Embryonic facial prominence (tissue), 1 donor: ENCODE measurements at regions not wholly inside any gene's neighbourhood (a gene's known extent, or its start where the extent isn't known, plus 50 kb on each side); places are given as distances from the start of the nearest gene placed in this dataset.

Experiments used
- DNase-seq: peaks from one replicate; pipeline ENCODE4 v3.0.0-alpha.2; 2016; ENCODE audit errors: extremely low spot score

DNA sequence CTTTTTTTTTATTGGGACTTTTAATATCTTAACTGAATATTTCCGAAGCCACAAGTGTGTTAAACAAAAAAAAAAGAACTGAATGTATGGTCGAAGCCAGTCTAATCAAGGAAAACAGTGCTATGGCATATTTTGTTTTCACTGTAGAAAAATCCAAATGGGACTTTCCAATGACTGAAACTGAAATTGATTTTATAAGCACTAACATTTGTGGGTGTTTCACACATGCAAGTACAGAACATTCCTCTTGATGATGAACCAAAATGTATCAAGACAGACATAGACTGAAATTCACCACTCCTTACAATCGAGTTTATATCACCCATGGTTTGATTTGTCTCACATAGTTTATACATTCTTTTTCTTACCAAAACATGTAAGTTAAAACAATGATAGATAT lies 1026.8 kb downstream of the CDH18 start:
- DNase-seq, result no peak

DNA sequence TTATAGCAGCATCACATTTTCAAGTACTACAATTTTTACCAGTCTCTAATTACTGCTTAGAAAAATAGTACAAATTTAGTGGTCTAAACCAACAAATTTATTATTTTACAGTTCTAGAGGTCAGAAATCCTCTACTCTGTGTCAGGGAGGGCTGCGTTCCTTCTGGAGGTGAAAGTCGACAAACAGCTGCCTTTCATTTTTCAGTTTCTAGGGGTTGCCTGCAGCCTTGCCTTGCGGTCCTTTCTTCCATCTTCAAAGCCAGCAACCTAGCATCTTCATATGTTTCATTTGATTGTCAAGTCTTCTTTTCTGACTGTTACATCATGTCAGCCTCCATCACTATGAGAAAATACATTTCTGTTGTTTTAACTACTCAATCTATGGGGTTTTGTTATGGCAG lies 1022.1 kb downstream of the CDH18 start:
- DNase-seq, result no peak

DNA sequence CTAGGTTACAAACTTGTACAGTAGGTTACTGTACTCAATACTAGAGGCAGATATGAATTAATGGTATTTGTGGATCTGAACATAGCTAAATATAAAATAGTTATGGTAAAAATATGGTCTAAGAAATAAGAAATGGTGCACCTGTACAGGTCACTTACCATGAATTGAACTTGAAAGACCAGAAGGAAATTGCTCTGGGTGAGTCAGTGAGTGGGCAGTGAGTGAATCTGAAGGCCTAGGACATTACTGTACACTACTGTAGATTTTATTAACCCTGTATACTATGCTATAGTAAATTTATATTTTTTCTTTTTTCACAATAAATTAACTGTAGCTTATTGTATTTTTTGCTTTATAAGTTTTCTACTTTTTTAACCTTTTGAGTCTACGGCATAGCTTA lies 1020.4 kb downstream of the CDH18 start:
- no peak for DNase-seq

DNA sequence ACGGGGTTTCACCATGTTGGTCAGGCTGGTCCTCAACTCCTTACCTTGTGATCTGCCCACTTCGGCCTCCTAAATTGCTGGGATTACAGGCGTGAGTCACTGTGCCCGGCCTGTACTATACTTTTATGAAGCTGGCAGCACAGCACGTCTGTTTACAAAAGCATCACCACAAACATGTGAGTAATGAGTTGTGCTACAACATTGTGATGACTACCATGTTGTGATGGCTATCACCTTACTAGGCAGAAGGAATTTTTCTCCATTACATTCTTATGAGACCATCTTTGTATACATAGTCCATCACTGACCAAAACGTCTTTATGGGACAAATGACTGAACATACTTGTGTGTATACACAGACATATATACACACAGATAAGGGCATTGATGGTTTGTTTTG lies 1019.0 kb downstream of the CDH18 start:
- DNase-seq, result no peak

DNA sequence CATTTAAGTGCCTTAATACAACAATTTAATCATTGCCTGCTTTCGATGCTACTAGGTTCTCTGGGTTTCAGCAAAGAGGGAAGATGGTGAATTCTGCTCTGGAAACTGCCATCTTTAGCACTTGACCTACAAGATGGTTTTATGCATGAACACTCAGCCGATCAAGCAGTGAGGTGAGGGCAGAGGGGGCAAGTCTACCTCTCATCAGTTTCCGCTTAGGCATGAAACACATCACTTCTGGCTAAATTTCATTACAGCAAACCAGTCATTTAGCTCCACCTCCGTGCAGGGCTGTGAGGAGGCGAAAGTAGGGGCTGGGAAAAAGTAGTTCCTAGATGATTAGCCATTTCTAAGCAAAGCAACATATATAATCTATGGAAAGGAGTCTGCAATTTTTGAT lies 1018.0 kb downstream of the CDH18 start:
- DNase-seq, result no peak

DNA sequence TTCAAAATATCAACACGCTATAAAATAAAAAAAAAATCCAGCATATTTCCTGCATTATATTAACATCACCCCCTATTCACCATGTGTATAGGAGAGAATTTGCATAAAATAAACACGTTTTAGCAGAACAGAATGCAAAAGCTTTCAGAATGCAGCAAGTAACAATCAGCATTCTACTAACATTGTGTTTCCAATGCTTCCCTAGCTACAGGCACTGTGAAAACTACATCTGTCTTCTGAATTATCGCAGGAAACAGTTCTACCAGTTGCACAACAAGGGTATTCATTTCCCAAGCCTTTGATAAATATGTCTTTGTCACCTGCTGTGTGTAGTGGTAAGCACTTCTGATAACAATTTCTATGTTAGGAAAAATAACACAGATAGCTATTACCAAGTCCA lies 1015.8 kb downstream of the CDH18 start:
- no peak for DNase-seq

DNA sequence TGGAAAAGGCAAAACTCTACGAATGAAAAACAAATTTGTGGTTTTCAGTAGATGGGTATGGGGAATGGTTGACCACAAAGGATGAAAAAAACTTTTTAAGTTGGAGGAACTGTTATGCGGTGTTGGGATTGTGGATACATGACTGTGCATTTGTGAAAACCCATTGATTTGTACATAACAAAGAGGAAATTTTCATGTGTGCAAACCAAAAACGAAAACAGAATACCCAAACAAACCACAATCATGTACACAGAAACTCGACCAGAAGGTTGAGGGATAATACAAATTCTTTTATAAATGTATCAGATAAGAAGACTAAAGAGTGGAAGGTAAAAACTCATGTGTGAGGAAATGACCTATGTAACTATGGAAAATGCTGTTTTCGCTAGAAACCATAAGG lies 1012.4 kb downstream of the CDH18 start:
- no peak for DNase-seq

DNA sequence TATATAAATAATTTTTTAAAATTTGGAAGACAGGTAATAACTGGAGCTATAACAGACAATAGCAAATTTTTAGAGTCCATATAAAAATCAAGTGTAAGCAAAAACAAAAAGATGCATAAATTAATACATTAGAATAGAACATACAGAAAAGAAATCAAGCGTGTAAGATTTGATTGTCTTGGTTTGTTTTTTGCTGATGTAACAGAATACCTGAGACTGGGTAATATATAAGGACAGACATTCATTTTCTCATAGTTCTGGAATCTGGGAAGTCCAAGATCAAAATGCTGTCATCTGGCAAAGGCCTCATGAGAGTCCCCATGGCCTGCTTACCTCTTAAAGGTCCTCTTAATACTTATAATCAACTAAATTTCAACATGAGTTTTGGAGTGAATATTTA lies 1010.1 kb downstream of the CDH18 start:
- DNase-seq, result no peak

DNA sequence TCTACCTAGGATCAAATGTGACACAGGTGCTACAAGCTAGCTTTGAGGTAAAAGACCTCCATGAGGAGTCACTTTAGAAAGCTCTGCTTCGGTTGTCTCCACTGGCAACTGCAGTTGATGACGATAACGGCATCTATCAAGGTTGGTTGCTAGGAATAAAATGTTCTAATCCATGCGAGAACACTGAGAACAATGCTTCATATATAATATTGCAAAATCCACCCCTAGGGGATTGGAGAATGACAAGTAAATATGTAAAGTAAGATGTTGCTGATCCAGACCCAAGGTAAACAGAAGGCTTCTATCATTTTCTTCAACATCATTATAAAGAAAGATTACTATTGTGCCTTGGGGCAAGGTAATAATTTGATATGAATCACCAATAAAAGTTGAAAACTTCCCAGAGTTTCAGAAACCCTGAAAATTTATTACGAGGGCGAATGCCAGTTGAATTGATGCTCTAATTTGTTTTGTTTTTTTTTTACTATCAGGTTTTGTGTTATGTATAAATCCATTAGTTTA lies 1003.4 kb downstream of the CDH18 start:
- no peak for DNase-seq

DNA sequence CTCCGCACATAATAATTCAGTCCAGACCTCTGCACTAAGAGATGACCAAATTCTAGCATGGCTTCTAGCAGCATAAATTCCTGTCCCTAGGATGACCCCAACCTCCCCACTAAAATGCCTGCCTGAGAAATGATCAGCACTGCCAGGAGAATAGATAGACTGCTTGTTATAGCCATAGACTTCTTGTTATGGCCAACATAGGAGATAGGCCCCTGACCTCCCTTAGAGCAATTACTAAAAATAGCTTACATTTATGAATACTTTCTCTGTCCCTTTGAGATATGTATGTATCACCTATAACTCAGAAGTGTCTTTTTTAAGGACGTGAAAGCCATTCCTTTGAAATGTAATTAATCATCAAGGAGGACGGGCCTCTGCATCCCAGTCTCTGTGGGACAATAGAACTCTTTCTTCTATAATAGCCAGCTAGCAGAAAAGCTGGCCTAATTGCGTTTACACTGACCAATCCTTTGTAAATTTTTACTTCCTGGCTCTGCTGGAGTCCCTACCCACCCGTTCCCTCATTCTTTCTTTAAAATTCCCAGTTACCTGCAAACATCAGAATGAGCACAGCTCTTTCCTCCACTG lies 1002.7 kb downstream of the CDH18 start:
- DNase-seq, result no peak

DNA sequence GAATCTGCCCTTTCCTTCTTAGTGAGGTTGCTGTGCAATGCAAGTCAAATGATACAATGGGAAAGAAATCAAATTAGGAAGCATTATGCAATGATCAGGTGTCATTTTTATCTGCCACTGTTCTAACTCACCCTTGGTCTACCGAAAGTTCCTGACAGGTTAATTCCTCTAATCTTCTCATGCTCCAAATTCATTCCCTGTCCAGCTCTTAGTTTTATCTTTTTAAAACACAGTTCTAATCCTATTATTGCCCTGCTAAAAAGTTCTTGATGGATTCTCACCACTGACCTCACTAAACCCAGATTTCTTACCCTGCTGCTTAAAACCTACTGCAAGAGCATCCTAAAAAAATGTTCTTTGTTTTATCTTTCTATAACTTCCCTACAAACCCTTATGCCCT lies 1000.9 kb downstream of the CDH18 start:
- DNase-seq, result no peak

DNA sequence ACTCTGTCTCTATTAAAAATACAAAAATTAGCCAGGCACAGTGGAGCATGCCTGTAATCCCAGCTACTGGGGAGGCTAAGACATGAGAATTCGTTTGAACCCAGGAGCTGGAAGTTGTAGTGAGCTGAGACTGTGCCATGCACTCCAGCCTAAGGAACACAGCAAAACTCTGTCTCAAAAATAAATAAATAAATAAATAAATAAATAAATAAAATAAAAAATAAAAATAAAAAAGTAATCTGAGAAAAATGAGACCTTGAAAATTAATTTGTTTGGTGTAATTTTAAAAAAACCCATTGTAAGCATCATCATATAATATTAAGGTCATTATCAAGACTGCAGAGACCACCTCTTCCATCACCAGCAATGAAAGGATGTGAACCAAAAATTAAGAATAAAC lies 997.1 kb downstream of the CDH18 start:
- no peak for DNase-seq

DNA sequence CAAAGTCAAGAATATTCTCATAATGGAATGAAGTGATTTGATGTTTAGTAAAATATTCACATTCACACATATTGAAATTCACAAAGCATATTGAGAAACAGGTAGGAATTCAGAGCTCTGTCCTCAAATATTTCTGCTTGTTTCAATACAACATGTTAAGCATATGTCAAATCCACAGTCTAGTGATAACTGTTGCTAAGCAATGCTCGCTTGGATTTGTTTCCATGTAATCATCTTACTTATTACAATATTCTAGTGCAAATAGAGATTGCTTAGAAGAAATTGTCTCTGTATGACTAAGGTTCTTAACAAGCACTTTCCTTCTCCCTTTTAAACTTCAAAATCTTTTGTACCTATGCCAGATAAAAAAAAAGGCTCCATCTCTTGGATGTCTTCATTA lies 995.7 kb downstream of the CDH18 start:
- no peak for DNase-seq

DNA sequence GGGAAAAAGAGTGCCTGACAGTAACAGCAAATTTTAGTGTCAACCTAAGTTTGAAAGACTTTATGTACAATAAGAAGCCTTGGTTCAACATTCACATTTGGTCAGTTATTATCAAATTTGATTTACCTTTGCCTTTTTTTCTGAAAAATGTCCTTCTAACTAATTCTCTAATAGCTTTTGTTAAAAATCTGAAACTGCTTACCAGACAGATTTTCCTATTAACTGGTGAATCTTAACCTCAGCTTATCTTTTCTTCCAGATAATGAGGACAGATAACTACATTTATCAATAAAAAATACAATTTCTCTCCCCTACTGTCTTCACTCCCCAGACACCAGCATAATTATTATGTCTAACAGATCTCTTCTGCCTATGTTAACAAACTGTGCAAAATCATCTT lies 988.5 kb downstream of the CDH18 start:
- DNase-seq, result no peak

DNA sequence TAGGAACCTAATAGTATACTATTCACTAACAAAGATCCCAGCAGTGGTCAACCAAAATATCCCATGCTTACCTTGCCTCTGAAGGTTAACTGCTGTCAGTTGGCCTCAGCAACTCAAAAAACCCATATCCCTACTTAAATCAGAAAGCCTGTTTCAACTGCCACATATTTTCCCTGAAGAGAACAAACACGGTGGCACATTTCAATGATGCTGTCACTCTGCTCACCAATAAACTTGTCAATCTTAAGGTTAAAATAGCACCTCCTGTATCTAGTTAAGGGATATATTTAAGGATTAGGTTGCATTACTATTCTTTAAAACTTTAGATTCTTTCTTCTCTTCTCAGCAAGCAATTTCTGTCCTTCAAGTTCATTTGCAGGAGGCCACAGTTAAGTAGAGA lies 986.9 kb downstream of the CDH18 start:
- DNase-seq, result no peak

DNA sequence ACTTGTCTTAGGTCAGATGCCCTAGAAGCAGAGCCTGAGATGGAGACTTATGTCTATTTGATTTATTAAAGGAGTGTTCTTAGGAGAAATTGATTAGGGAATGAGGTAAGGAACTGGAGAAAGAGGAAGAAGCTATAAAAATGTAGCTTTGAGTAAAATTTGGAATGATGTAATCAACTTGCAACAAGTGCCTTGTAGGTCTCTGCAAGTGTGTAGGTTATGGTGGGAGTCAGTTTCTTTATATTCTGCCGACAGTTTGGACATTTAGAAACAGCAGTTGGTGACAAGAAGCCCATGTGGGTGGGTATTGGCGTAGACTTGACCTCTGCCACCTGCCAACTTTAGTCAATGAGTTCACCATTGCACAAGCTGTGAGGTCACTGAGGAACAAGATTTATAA lies 986.5 kb downstream of the CDH18 start:
- no peak for DNase-seq

DNA sequence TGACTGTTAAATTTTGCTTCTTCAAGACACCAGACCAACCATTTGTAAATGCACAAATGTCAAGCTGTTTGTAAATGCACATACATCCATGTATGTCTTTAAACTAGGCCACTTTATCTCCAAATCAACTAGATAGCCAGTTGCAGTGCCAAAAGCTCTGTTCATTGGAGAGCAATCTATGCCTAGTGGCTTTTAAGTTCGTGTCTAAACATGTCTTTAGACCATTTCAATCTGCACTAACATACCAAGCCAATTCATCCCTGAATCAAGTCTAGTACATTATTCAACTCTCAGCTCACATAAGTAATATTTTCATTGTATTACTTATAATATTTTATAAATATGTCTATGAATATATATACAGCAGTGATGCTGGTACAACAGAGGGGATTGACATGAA lies 985.9 kb downstream of the CDH18 start:
- DNase-seq, result no peak

DNA sequence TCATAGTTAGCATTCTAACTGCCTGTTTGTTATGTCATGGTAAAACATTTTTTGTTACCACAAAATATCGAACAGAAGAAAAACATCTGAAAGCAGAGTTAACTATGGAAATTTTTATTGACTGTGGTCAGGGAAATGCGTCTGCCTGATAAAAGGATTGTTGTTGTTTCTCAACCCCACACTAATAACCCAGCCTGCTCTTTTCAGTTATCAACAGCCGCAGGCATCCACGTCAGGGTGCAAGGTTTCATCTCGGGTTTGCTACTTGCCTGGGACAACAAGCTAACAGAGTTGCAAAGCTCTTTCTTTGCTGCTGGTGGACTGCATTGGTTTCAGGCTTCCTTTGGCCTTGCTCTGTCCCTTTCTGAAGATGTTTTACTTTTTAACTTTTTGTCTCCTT lies 969.2 kb downstream of the CDH18 start:
- no peak for DNase-seq

DNA sequence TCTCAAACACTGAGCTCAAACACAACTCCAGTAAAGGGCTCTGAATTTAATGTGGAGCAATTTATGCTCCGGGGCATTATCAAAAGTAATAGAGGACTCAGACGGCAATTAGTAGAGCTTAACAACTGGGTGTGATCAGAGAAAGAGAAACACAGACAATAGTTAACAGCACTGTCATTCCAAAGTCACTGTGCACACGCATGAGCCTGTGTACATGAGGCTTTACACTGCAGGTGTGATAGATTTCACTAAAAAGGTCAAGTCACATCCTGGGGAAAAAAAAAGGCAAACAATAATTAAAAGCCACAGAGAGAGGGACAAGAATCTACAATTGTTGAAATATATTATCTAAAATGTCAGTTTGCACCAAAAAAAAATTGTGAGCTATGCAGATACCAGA lies 956.5 kb downstream of the CDH18 start:
- no peak for DNase-seq

DNA sequence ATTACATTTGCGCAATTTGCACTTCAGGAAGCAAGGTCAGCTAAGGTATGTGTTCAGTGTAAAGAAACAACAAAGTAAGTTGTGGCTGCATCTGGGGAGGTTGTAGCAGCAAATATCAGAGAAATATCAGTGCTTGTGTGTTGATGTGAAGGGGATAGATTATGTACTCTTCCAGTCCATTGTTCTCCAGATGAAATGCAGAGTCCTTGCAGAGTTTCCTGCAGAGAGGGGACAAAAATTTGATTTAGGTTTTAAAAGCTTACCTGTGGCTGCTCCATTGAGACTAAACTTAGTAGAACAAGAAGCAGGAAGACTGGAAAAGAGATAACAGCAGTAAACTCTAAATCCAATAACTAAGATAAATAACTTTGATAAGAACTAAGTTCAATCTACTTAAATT lies 952.2 kb downstream of the CDH18 start:
- no peak for DNase-seq

DNA sequence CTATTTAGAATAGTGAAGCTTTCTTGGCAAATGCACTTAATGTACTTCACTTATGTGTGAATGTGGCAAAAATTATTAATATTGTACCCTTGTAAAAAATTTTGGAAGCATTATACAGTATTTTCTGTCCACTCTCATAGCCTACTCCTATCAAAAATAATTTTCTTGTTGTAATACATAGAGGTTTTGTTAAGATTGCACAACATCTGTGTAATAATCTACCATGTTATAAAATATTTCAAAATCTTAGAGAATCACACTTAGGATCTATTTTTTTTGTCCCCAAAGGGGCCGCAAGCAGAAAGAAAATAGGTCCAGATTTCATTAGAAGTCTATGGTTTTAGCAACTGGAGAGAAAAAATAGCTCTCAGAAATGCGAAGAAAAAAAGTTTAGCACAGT lies 945.9 kb downstream of the CDH18 start:
- DNase-seq, result no peak

DNA sequence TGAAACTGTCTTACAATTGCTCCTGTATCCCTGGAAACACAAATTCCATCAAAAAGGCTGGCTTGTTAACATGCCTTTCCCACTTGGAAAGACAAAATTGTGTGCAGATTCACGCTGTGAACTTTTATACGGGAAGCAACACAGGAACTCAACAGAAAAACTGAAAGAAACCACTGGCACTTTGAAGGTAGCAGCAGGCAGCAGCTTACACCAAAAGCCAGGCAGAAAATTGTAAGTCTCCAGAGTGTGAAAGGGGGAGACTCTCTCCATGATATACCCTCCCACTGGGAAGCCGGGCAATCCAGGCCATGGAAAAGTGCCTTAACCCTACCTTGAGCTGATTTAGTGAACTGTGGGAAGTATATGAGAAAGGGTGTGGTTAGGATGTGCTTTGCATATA lies 943.7 kb downstream of the CDH18 start:
- DNase-seq, result no peak

DNA sequence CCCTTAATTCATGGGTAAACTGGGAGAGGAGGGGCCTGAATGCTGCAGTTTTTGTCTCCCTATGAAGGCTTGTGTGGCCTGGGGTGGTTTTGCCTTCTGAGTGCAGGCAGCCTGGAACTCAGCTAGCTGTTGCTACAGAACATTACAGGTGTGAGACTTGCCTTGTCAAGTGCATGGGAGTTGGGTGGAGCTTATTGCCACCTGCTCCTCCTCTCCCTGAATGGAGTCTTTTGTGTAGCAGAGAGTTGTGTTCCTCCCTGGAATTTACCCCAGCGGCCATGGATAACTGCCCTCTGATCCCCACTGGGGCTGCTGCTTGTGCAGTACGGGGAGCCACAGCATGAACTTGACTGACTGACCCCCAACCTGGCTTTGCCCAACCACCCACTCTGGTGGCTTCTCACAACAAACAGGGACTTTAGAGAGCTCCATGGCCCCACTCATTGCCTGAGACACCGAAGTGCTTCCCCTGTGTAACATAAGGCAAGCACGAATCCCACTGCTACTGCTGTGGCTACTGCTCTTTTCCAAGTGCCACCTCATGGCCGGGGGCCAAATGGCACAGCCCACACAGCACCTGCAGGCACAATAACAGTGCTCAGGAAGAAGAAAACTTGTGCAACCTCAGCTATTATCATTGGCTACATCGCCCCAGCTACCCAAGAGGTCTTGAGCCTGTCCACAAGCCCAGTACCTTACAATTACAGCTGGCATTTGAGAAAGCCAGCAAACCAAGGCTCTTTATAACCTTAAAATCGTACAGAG lies 942.9 kb downstream of the CDH18 start:
- DNase-seq, result no peak

DNA sequence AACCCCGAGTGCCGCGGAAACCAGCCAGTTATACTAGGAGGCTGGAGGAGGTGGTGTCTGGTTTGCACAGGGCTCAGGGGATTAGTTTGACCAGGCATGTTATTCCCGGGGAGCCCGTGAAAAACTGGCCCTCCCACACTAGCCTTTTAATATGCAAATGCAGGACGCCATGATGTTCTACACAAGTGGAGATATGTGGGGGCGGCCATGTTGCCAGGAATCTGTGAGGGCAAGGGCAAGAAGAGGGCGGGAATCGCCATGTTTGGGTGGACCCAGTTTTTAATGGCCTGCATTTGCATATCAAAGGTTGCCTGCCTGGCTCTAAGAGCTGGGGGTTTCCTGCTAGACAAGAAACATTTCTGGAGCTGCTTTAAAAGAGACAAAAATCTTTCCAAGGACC lies 940.7 kb downstream of the CDH18 start:
- DNase-seq, result no peak
